Endothelial cell of umbilical vein (primary cell): ENCODE measurements at regions not wholly inside any gene's neighbourhood (a gene's known extent, or its start where the extent isn't known, plus 50 kb on each side); places are given as distances from the start of the nearest gene placed in this dataset.

Source experiments
- BruUV-seq: library from RNA; stranded (reverse); fragments of 400-500 nt; replicated peaks from 2 replicates; lab custom pipeline; 2021; lab: Mats Ljungman, UMichigan
- CTCF ChIA-PET: fragments of 300-600, 350-600 bp; sonication (Branson Sonifier 250); formaldehyde crosslinking; loops from one replicate; lab custom pipeline; 2021; ENCODE audit warnings: antibody characterized with exemption, inconsistent platforms; lab: Charles Lee
- POLR2A ChIA-PET: fragments of 300-600, 350-600 bp; sonication (Branson Sonifier 250); formaldehyde crosslinking; loops from one replicate; lab custom pipeline; 2021; ENCODE audit warnings: antibody characterized with exemption, inconsistent platforms; lab: Charles Lee
- DNase-seq: peaks from one replicate; pipeline ENCODE4 v3.0.0-alpha.2; 2011; ENCODE audit warnings: low read depth, low spot score
- FAIRE-seq: peaks from 2 replicates; lab custom pipeline; 2011; peaks lifted over from hg19 to GRCh38; lab: Jason Lieb, UNC
- H2AFZ ChIP-seq: 2 replicates; pipeline ENCODE4 v1.6.0; 2012; ENCODE audit warnings: low read depth, low read length, control low read depth, inconsistent platforms
- H3K27ac ChIP-seq: 2 replicates; pipeline ENCODE4 v1.5.1; 2011; ENCODE audit warnings: low read depth, mild to moderate bottlenecking, control low read depth, low read length, moderate library complexity; ENCODE audit not compliant: insufficient read depth
- H3K27me3 ChIP-seq, 2 experiments: 2 replicates each; pipeline versions ENCODE4 v1.6.0 to v1.6.1; 2011; ENCODE audit warnings: low read length in 2 of 2, mixed read lengths in 1 of 2; ENCODE audit not compliant: control insufficient read depth in 2 of 2, insufficient read depth in 2 of 2
- H3K36me3 ChIP-seq, 2 experiments: 2 replicates in 1 of 2; 3 replicates in 1 of 2; pipeline ENCODE4 v1.5.1; 2011; ENCODE audit warnings: low read length in 2 of 2, mild to moderate bottlenecking in 1 of 2, moderate library complexity in 1 of 2; ENCODE audit not compliant: control insufficient read depth in 2 of 2, insufficient read depth in 2 of 2; ENCODE audit errors: extremely low read depth in 1 of 2
- H3K4me1 ChIP-seq: 3 replicates; pipeline ENCODE4 v1.5.1; 2011; ENCODE audit warnings: mild to moderate bottlenecking, low read length; ENCODE audit not compliant: control insufficient read depth, insufficient read depth; ENCODE audit errors: extremely low read depth
- H3K4me2 ChIP-seq: 2 replicates; pipeline ENCODE4 v1.6.1; 2011; ENCODE audit warnings: low read length, control low read depth, mixed read lengths; ENCODE audit not compliant: insufficient read depth
- H3K4me3 ChIP-seq, 3 experiments: fragments of 200-600 bp in 1 of 3; sonication (generic), shearing (Covaris generic) in 1 of 3; replicated peaks in 1 of 3; 2 replicates each; pipeline ENCODE4 v1.5.1; 2011 to 2016; ENCODE audit warnings: control low read depth in 3 of 3, low read length in 3 of 3, mild to moderate bottlenecking in 2 of 3, inconsistent platforms in 1 of 3, low read depth in 1 of 3, moderate library complexity in 1 of 3; ENCODE audit not compliant: insufficient read depth in 1 of 3
- H3K79me2 ChIP-seq: 2 replicates; pipeline ENCODE4 v1.6.0; 2012; ENCODE audit warnings: low read length, inconsistent platforms; ENCODE audit not compliant: control insufficient read depth, insufficient read depth
- H3K9ac ChIP-seq: replicated peaks from 2 replicates; pipeline ENCODE3; 2011; ENCODE audit warnings: low read length, control low read depth; ENCODE audit not compliant: insufficient read depth; ENCODE audit errors: extremely low read depth
- H3K9me1 ChIP-seq: replicated peaks from 3 replicates; pipeline ENCODE4 v1.6.0; 2011; ENCODE audit warnings: mild to moderate bottlenecking, low read length; ENCODE audit not compliant: control insufficient read depth, insufficient read depth; ENCODE audit errors: extremely low read depth
- H3K9me3 ChIP-seq: replicated peaks from 2 replicates; pipeline ENCODE4 v1.5.1; 2012; ENCODE audit warnings: low read length, inconsistent platforms; ENCODE audit not compliant: control insufficient read depth, insufficient read depth
- H4K20me1 ChIP-seq: replicated peaks from 2 replicates; pipeline ENCODE3; 2011; ENCODE audit warnings: mild to moderate bottlenecking, low read length; ENCODE audit not compliant: control insufficient read depth, insufficient read depth; ENCODE audit errors: extremely low read depth
- EZH2 ChIP-seq: IDR thresholded peaks from 2 replicates; pipeline ENCODE4 v1.6.1; 2012; ENCODE audit warnings: borderline replicate concordance, low read depth, mild to moderate bottlenecking, moderate library complexity, low read length, inconsistent platforms; ENCODE audit not compliant: severe bottlenecking
- FOS ChIP-seq: IDR thresholded peaks from 2 replicates; pipeline ENCODE4 v1.6.1; 2011; ENCODE audit warnings: mild to moderate bottlenecking, low read length, moderate library complexity, borderline replicate concordance; ENCODE audit not compliant: insufficient read depth
- GATA2 ChIP-seq: IDR thresholded peaks from 2 replicates; pipeline ENCODE4 v1.7.0; 2011; ENCODE audit warnings: low read depth, mild to moderate bottlenecking, moderate library complexity, mixed read lengths, low read length; ENCODE audit not compliant: insufficient read length, insufficient read depth
- JUN ChIP-seq: IDR thresholded peaks from 2 replicates; pipeline ENCODE4 v1.6.1; 2011; ENCODE audit warnings: borderline replicate concordance, low read depth; ENCODE audit not compliant: insufficient read length, insufficient read depth
- MAX ChIP-seq: IDR thresholded peaks from 2 replicates; pipeline ENCODE4 v1.6.1; 2011; ENCODE audit not compliant: insufficient read depth, insufficient read length
- MYC ChIP-seq: IDR thresholded peaks from one replicate; pipeline ENCODE4 v1.6.1; 2011; ENCODE audit warnings: mild to moderate bottlenecking, low read depth, low read length
- POLR2A ChIP-seq: IDR thresholded peaks from 2 replicates; pipeline ENCODE4 v1.6.1; 2012; ENCODE audit warnings: low read depth, mild to moderate bottlenecking, control low read depth, low read length
- POLR2AphosphoS5 ChIP-seq: IDR thresholded peaks from 2 replicates; pipeline ENCODE4 v1.6.1; 2012; ENCODE audit warnings: low read depth, mild to moderate bottlenecking, control low read depth, low read length, moderate library complexity; ENCODE audit not compliant: insufficient read depth
- dilution Hi-C: fragments of 300-500 bp; cut with MboI; formaldehyde crosslinking; loops from one replicate; pipeline ENCODE4 v1.15.0; 2019; ENCODE audit warnings: low sequenced_read_pairs; ENCODE audit not compliant: extremely low pct_ligation_motif_present
- intact Hi-C: fragments of 100-400 bp; cut with micrococcal nuclease; formaldehyde crosslinking; loops from one replicate; pipeline ENCODE4 v1.10.0; 2022
- TF ChIP-seq, protein P1 (sequence below), 2 donors: IDR thresholded peaks; 1 replicate in 1 of 2; 2 replicates in 1 of 2; pipeline ENCODE4 v1.5.1; 2011; ENCODE audit warnings: low read length in 2 of 2, mild to moderate bottlenecking in 2 of 2, moderate library complexity in 2 of 2, control low read depth in 1 of 2, inconsistent platforms in 1 of 2, low read depth in 1 of 2; ENCODE audit not compliant: insufficient read depth in 1 of 2; ENCODE audit errors: extremely low read depth in 1 of 2

GRCh38 chr1:36664571-36665287, 182.0 kb upstream of the CSF3R start:
- FAIRE-seq (no peak), DNase-seq (no peak)
- Histone ChIP-seq H3K4me3 (no peak overlapping the region), H3K9ac (no peak overlapping the region), H4K20me1 (no peaks in the 10 kb centered on the region), H3K79me2 (no peaks in the 10 kb centered on the region), H3K27me3 (no peaks in the 10 kb centered on the region), H3K4me1 (no peaks in the 10 kb centered on the region), H3K9me3 (no peaks in the 10 kb centered on the region), H3K27ac (no peak overlapping the region), H3K9me1 (no peaks in the 10 kb centered on the region), H3K4me2 (no peak overlapping the region), H2AFZ (no peak overlapping the region), H3K36me3 (no peaks in the 10 kb centered on the region)
- dilution Hi-C loops: no loop called here
- BruUV-seq: no TSS peak
- CTCF ChIA-PET: no interaction called here
- intact Hi-C loops: no loop called here
- POLR2A ChIA-PET: no interaction called here
- TF ChIP-seq POLR2A: no peak
- TF ChIP-seq MAX: no peak
- no peak for TF ChIP-seq MYC
- TF ChIP-seq EZH2: no peak
- TF ChIP-seq GATA2: no peak
- no peak for TF ChIP-seq JUN
- TF ChIP-seq, protein P1, sequence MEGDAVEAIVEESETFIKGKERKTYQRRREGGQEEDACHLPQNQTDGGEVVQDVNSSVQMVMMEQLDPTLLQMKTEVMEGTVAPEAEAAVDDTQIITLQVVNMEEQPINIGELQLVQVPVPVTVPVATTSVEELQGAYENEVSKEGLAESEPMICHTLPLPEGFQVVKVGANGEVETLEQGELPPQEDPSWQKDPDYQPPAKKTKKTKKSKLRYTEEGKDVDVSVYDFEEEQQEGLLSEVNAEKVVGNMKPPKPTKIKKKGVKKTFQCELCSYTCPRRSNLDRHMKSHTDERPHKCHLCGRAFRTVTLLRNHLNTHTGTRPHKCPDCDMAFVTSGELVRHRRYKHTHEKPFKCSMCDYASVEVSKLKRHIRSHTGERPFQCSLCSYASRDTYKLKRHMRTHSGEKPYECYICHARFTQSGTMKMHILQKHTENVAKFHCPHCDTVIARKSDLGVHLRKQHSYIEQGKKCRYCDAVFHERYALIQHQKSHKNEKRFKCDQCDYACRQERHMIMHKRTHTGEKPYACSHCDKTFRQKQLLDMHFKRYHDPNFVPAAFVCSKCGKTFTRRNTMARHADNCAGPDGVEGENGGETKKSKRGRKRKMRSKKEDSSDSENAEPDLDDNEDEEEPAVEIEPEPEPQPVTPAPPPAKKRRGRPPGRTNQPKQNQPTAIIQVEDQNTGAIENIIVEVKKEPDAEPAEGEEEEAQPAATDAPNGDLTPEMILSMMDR (IDR thresholded peaks at IDR 0.05; ENCODE audit: extremely low read depth in 1 of 2, insufficient read depth in 1 of 2, low read depth in 1 of 2, low read length in 2 of 2): no peak
- no peak for TF ChIP-seq POLR2AphosphoS5
- no peak for TF ChIP-seq FOS
